CD4-positive, alpha-beta T cell (primary cell): ENCODE measurements at regions not wholly inside any gene's neighbourhood (a gene's known extent, or its start where the extent isn't known, plus 50 kb on each side); places are given as distances from the start of the nearest gene placed in this dataset.
"Not testable (repeated sequence)": the region's sequence is repeated elsewhere in the genome, so short reads cannot be mapped to it uniquely, and the experiment has no call there.

Experiments
- ATAC-seq: fragments of 200-7000 bp; cut with Tn5 transposase; one replicate; pipeline ENCODE4 v1.10.0; 2022; ENCODE audit warnings: mild to moderate bottlenecking; ENCODE audit not compliant: poor library complexity
- CTCF ChIA-PET: fragments of 350-600 bp; sonication (Branson Sonifier 250); formaldehyde crosslinking; loops from one replicate; lab custom pipeline; 2021; ENCODE audit warnings: antibody characterized with exemption, inconsistent platforms; lab: Charles Lee
- POLR2A ChIA-PET: fragments of 350-600 bp; sonication (Branson Sonifier 250); formaldehyde crosslinking; loops from one replicate; lab custom pipeline; 2021; ENCODE audit warnings: antibody characterized with exemption, inconsistent platforms; lab: Charles Lee
- DNase-seq, 14 experiments: peaks; one replicate each; pipeline ENCODE4 v3.0.0-alpha.2; 2013 to 2020; ENCODE audit warnings: mixed read lengths in 2 of 14
- H3K27ac ChIP-seq, 2 donors: one replicate each; pipeline versions ENCODE4 v1.5.1 to v1.7.0; 2013; ENCODE audit warnings: low read length in 2 of 2, low read depth in 1 of 2, mild to moderate bottlenecking in 1 of 2
- H3K27me3 ChIP-seq, 2 experiments: 1 replicate in 1 of 2; 2 replicates in 1 of 2; pipeline versions ENCODE4 v1.6.1 to v1.7.0; 2013; ENCODE audit warnings: low read length in 2 of 2, control low read depth in 1 of 2, mild to moderate bottlenecking in 1 of 2, moderate library complexity in 1 of 2; ENCODE audit not compliant: insufficient read depth in 2 of 2, control insufficient read depth in 1 of 2
- H3K36me3 ChIP-seq: one replicate; pipeline ENCODE4 v1.6.1; 2013; ENCODE audit warnings: low read length, control low read depth; ENCODE audit not compliant: insufficient read depth
- H3K4me1 ChIP-seq: one replicate; pipeline ENCODE4 v1.6.1; 2013; ENCODE audit warnings: low read length, control low read depth; ENCODE audit not compliant: insufficient read depth
- H3K4me3 ChIP-seq: one replicate; pipeline ENCODE4 v1.5.1; 2013; ENCODE audit warnings: mild to moderate bottlenecking, low read length, moderate library complexity
- H3K9me3 ChIP-seq, 2 experiments: 1 replicate in 1 of 2; 2 replicates in 1 of 2; pipeline versions ENCODE4 v1.6.1 to v1.7.0; 2013; ENCODE audit warnings: low read length in 2 of 2, mild to moderate bottlenecking in 2 of 2, control low read depth in 1 of 2, moderate library complexity in 1 of 2; ENCODE audit not compliant: control insufficient read depth in 1 of 2, insufficient read depth in 1 of 2
- H3K27ac Mint-ChIP-seq: one replicate; pipeline ENCODE4 v1.8.0; 2020; ENCODE audit warnings: mixed read lengths
- H3K27me3 Mint-ChIP-seq: one replicate; pipeline ENCODE4 v1.8.0; 2021; ENCODE audit warnings: mixed read lengths
- H3K36me3 Mint-ChIP-seq: one replicate; pipeline ENCODE4 v1.8.0; 2021; ENCODE audit warnings: low read depth, mixed read lengths
- H3K4me1 Mint-ChIP-seq: one replicate; pipeline ENCODE4 v1.8.0; 2021; ENCODE audit warnings: low read depth, mixed read lengths
- H3K4me3 Mint-ChIP-seq: one replicate; pipeline ENCODE4 v1.8.0; 2020; ENCODE audit warnings: mild to moderate bottlenecking, mixed read lengths
- H3K9me3 Mint-ChIP-seq: one replicate; pipeline ENCODE4 v1.8.0; 2020; ENCODE audit warnings: mixed read lengths
- CTCF ChIP-seq: fragments of 200-600 bp; IDR thresholded peaks from one replicate; pipeline ENCODE4 v1.8.0; 2022; ENCODE audit warnings: antibody characterized with exemption, mild to moderate bottlenecking
- intact Hi-C, 2 experiments: fragments of 100-400 bp; cut with DNase I in 1 of 2; cut with micrococcal nuclease in 1 of 2; formaldehyde crosslinking; loops; one replicate each; pipeline versions ENCODE4 v1.15.1 to v1.9.0; 2023 to 2025; cut with DNase I, micrococcal nuclease

DNA sequence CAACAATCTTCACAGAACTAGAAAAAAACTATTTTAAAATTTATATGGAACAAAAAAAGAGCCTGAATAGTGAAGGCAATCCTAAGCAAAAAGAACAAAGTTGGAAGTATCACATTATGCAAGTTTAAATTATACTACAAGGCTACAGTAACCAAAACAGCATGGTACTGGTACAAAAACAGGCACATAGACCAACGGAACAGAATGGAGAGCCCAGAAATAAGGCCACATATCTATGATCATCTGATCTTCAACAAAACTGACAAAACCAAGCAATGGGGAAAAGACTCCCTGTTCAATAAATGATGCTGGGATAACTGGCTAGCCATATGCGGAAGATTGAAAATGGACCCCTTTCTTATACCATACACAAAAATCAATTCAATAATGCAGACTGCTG, 74.4 kb upstream of the RTN4 start:
- H3K27me3 ChIP-seq, H3K27ac Mint-ChIP-seq, H3K36me3 Mint-ChIP-seq, H3K36me3 ChIP-seq, intact Hi-C loops, H3K27ac ChIP-seq, H3K4me3 Mint-ChIP-seq, POLR2A ChIA-PET, DNase-seq, CTCF ChIA-PET, H3K4me3 ChIP-seq, H3K9me3 Mint-ChIP-seq, H3K4me1 Mint-ChIP-seq, ATAC-seq, H3K9me3 ChIP-seq, H3K4me1 ChIP-seq, H3K27me3 Mint-ChIP-seq: not testable (repeated sequence)

DNA sequence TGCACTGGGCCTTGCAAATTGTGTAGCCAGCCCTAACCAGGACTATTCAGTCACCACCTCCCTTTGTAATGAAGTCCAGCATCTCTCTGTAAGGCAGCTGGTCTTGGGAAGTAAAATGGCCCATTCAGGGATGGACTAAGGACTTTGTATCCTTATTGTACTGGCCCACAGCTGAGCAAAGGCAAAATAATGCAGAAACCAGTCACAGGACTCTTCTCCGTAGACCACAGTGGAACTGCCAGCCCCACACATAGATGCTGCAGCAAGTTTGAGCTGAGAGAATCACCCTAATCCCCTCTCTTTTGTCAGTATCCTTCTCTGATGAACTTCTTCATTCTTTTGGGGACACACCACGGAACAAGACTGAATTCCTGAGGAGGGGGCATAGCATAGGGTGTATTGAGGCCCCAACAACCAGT, 73.6 kb upstream of the RTN4 start:
- H3K27me3 ChIP-seq = no peaks in the 10 kb centered on the region
- no peaks in the 10 kb centered on the region for H3K36me3 Mint-ChIP-seq
- H3K9me3 ChIP-seq = no peaks in the 10 kb centered on the region
- ATAC-seq = no peak
- no peaks in the 10 kb centered on the region for H3K4me1 ChIP-seq
- no peaks in the 10 kb centered on the region for H3K9me3 Mint-ChIP-seq
- TF ChIP-seq CTCF = no peak
- POLR2A ChIA-PET = no interaction called here
- intact Hi-C loops = no loop called here
- CTCF ChIA-PET = no interaction called here
- no peak overlapping the region for H3K4me3 Mint-ChIP-seq
- no peak overlapping the region for H3K27ac Mint-ChIP-seq
- H3K27me3 Mint-ChIP-seq = no peaks in the 10 kb centered on the region
- no peaks in the 10 kb centered on the region for H3K4me1 Mint-ChIP-seq
- DNase-seq = no peak
- no peaks in the 10 kb centered on the region for H3K36me3 ChIP-seq
- no peak overlapping the region for H3K27ac ChIP-seq
- H3K4me3 ChIP-seq = no peak overlapping the region

- no peak for TF ChIP-seq CTCF
- Mint-ChIP-seq H3K27ac (no peak overlapping the region), H3K4me1 (no peaks in the 10 kb centered on the region), H3K36me3 (no peaks in the 10 kb centered on the region), H3K4me3 (no peak overlapping the region), H3K27me3 (no peaks in the 10 kb centered on the region), H3K9me3 (no peaks in the 10 kb centered on the region)
- H3K9me3 ChIP-seq = no peaks in the 10 kb centered on the region
- intact Hi-C loops = no loop called here
- no peak overlapping the region for H3K4me3 ChIP-seq
- no peaks in the 10 kb centered on the region for H3K27me3 ChIP-seq
- ChIA-PET POLR2A (interaction anchor here (0.6 kb wide), 1 partner anchor 397 kb away, joined by 3 read pairs; no protein-coding TSS in a partner anchor), CTCF (no interaction called here)
- DNase-seq = no peak
- no peak for ATAC-seq
- no peaks in the 10 kb centered on the region for H3K4me1 ChIP-seq
- H3K36me3 ChIP-seq = no peaks in the 10 kb centered on the region
- H3K27ac ChIP-seq = no peak overlapping the region
Measured at GRCh38 chr2:55120634-55121359, 70.5 kb upstream of the RTN4 start.
